ENCODE measurements at regions not wholly inside any gene's neighbourhood (a gene's known extent, or its start where the extent isn't known, plus 50 kb on each side); places are given as distances from the start of the nearest gene placed in this dataset.
"Not testable (repeated sequence)": the region's sequence is repeated elsewhere in the genome, so short reads cannot be mapped to it uniquely, and the experiment has no call there.

- no peak for DNase-seq
These were observed 176.4 kb upstream of the CHST9 start for GRCh38 chr18:27361477-27361876.

GRCh38 chr18:27355308-27355707 lies 170.2 kb upstream of the CHST9 start:
- DNase-seq = no peak

GRCh38 chr18:27353273-27353672 lies 168.2 kb upstream of the CHST9 start:
- DNase-seq = no peak

DNA sequence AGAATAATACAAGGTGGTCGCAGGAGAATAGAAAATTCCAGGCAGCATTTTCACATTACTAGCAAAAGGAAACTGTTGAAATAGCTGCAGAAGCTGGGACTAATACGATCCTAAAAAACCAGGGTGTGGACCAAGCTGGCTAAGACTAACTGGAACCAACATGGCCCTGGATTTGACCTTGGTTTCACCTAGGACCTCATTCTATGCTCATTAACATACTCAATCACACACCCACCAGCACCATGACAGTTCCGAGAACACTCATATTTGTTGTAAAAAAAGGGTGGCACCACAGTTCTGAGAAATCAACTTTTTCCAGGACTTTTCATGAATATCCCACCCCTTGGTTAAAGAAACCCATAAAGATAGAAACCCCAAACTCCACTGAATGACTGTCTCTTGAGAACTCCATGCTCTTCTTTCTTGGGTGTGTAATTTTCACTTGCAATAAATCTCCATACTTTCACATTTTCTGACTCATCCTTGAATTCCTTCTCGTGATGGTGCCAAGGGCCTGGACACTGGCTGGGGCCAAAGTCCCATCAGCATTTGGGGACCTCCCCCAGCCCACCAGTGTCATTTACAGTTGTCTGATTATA lies 164.3 kb upstream of the CHST9 start:
- no peak for DNase-seq

GRCh38 chr18:27331606-27332005 lies 146.5 kb upstream of the CHST9 start:
- DNase-seq = no peak

- DNase-seq = no peak
These were observed 129.9 kb upstream of the CHST9 start for GRCh38 chr18:27314996-27315395.

- no peak for DNase-seq
These were observed 128.6 kb upstream of the CHST9 start for GRCh38 chr18:27313678-27314077.

GRCh38 chr18:27312853-27313252 lies 127.7 kb upstream of the CHST9 start:
- no peak for DNase-seq

DNA sequence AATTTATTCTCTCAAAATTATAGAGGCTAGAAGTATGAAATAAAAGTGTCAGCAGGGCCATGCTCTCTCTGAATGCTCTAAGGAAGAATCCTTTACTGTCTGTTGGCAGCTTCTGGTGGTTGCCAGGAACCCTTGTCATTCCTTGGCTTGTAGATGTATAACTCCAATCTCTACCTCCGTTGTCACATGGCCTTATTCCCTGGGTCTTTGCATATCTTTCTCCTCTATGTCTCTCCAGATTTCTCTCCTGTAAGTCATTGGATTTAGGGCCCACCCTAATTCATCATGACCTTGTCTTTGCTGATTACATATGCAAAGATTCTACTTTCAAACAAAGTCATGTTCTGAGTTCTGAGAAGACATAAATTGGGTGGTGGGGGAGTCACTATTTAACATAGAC lies 127.0 kb upstream of the CHST9 start:
- no peak for DNase-seq

GRCh38 chr18:27311114-27311513 lies 126.0 kb upstream of the CHST9 start:
- DNase-seq = no peak

DNA sequence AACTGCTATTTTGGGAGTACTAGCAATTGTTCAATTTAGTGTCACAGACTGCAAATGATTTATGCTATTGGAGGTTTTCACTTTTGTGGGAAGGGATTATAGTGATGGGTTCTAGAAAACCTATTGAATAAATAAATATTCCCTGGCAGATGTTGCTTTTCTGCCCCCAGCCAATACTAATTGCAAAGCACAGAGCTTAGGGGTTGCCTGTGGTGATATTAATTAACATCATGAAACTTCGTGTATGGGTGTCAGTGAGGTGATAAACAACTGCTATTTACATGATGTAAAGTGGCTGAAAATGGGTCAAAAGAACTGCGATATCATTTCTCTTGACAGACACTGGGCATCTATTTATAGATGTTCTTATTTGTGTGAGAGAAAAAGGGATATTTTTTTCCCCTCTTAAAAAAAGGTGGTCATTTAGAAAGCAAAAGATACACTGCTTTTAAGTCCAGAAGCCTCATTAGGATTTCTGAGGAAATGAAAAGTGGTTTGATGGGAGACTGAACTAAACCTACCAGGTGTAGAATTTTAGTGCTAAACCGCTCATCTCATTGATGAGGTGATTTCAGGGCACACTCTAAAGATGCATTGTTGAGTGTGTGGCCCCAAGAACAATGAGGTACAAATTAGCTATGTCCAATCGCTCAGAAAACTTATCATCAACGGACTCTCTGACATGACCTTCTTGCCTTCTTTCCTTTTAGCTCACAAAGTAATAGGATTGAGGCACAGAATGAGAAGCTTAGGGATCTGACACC lies 116.7 kb upstream of the CHST9 start:
- DNase-seq = no peak

GRCh38 chr18:27298214-27298804 lies 113.2 kb upstream of the CHST9 start:
- peak; percentile 57 for DNase-seq

- not testable (repeated sequence) for DNase-seq
These were observed 101.0 kb upstream of the CHST9 start for GRCh38 chr18:27285973-27286562.

- peak; percentile 66 for DNase-seq
These were observed 93.0 kb upstream of the CHST9 start for GRCh38 chr18:27278131-27278530.

- DNase-seq = no peak
These were observed 92.4 kb upstream of the CHST9 start for GRCh38 chr18:27277554-27277953.

DNA sequence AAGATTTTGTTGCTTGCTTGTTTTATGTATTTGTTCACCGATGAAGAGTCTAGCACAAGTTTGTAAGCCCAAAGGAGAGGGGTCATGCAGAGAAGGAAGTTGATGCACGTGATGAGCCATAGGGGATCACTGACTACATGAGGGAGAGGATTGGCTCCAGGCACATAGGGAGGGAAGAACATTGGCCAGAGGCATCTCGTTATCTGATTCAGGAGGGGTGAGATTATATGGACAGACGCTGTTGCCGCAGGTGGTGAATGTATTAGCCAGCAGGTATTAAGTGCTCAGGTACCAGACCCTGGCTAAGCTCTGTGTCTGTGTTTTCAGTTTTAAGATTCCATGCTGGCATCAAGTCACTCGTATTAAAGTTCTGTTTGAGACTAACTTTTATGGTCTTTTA lies 91.8 kb upstream of the CHST9 start:
- no peak for DNase-seq

DNA sequence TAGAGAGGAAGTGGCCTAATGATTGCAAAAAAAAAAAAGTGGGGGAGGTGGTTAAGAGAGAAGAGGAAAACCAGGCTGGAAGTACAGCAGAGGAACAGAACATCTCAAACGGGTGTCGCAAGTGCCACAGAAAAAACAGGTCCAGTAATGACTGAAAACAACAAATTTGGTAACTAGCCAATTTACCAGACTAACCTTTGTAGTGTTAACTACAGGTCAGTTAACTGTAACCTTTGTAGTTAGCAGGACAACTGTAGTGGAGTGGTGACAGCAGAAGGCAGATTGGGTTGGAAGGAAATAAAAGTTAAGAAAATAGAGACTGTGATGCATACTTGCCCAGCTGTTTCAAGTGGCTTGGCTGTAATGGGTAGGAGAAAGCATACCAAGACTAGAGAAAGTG lies 91.4 kb upstream of the CHST9 start:
- no peak for DNase-seq

DNA sequence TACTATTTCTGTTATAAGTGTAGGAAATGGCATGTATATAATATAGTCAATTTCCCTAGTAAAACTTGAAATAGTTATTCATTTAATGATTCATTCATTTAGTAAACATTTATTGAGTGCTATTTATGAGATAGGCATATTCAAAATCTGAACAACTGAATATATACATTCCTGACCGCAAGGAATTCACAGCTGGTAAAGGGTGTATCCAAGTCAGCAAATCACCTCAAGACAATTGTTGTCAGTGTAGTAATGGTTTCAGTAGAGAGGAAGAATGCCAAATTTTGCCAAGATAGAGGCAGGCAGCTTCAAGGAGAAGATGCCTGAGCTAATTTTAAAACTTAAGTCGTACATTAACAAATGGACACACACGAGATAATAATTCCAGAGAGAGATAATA lies 89.8 kb upstream of the CHST9 start:
- DNase-seq = no peak

DNA sequence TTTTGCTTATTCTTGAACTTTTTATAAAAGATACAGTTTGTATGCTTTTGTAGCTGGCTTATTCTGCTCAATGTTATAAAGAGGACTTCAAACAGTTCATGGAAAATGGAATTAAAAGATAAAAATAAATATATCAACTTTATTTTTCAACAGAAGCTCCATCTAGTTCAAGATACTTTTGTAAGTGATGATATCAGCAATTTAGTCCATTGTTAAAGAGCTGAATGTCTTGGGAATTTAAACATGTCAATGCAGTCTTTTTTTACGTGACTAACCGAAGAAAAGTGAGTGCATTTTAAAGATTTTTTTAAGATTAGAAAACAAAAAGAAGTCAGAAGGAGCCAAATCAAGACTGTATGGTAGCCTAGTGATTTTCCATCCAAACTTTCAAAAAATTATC lies 85.4 kb upstream of the CHST9 start:
- DNase-seq = no peak

- no peak for DNase-seq
These were observed 78.3 kb upstream of the CHST9 start for GRCh38 chr18:27263369-27263768.

GRCh38 chr18:27261769-27262549 lies 76.9 kb upstream of the CHST9 start:
- no peak for DNase-seq

GRCh38 chr18:27253571-27253970 lies 68.5 kb upstream of the CHST9 start:
- no peak for DNase-seq

GRCh38 chr18:27250471-27250870 lies 65.4 kb upstream of the CHST9 start:
- no peak for DNase-seq

Measured in DMS53 (cell line).